Renal pelvis (tissue), 1 donor: ENCODE measurements at regions not wholly inside any gene's neighbourhood (a gene's known extent, or its start where the extent isn't known, plus 50 kb on each side); places are given as distances from the start of the nearest gene placed in this dataset.

Experiments used
- DNase-seq: peaks from one replicate; pipeline ENCODE4 v3.0.0-alpha.2; 2013

DNA sequence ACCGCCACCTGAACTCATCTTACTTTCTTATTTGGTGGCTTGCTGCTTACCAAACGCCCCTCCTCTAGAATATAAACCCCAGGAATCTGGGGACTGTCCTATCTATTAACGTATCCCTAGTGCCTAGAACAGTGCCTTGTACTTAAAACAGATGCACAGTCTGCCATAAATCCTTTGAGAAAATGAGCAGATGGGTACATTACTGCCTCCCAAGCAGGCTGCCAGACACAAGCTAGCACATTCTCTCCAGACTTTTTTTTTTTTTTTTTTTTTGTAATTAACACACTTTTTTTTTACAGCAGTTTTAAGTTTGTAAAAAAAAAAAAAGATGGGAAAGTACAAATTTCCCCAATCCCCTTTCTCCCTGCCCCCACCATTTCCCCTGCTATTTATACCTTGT is 57.3 kb upstream of the RPL38 start:
- no peak for DNase-seq

DNA sequence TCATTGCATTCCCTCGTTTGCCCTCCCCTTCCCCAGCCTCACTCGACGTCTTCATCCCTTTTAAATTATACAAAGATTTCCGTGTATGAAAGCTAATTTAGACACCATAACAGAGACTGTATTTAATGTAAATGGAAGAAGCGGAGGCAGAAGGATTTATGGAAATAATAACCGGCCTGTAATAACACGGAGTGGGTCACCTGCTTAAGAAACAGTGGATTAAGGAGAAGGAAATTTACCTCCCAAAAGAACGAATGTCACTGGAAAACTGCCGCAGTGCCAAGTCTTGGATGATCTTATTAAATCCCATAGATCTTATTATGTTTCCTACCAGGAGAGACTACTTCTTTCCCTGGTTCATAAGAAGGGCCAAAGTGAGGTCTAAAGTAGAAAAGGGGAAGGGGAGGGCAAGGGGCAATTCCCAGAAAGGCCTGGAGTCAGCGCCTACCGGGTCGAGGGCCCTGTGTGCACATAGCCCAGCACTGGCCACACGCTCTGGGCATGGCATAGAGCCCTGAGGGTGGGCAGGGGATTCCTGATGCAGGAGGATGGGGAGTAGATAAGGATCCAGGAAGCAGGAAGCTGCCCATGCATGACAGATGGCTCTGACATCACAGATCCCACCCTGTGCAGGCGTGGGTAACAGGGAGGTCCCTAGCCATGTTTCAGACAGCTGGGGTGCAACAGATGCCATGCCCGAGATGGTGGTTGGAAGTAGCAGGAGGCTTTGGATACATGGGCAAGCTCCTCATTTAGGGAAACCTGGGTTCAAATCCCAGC is 56.2 kb upstream of the RPL38 start:
- no peak for DNase-seq

DNA sequence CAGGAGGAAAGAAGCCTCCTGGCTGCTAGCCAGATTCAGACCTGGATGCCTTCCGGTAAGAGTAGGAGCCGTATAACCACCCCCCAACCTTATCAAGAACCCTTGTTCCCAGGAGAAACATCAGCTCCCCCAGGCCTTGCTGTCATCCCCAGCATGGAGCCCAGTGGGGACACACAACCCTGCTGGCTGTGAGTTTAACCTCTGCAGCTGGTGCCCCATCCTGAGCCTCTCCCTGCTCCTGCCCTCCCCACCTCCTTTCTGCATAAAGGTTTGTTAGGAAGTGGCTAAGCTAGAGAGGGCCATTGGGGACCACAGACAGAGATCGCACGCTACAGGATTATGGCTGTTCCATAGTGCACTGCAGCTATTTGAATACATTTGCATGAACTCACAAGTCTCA is 55.5 kb upstream of the RPL38 start:
- no peak for DNase-seq

DNA sequence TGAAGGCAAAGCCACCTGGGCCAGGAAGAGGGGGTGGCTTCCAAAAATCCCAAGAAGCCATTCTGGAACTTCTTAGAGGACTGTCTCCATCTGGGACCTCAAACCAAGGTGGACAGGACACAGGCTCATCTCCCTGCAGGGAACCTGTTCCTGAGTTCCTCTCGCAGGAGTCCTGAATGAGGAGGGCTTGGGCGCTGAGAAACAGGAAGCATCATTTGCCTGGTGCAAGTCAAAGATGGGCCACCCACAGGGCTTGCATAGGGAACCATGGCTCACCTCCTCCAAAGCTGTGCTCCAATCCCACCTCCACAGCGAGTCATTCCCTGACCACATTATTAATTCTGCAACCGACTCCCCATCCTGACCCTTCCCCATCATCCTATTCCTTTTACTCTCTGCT is 55.0 kb upstream of the RPL38 start:
- no peak for DNase-seq

DNA sequence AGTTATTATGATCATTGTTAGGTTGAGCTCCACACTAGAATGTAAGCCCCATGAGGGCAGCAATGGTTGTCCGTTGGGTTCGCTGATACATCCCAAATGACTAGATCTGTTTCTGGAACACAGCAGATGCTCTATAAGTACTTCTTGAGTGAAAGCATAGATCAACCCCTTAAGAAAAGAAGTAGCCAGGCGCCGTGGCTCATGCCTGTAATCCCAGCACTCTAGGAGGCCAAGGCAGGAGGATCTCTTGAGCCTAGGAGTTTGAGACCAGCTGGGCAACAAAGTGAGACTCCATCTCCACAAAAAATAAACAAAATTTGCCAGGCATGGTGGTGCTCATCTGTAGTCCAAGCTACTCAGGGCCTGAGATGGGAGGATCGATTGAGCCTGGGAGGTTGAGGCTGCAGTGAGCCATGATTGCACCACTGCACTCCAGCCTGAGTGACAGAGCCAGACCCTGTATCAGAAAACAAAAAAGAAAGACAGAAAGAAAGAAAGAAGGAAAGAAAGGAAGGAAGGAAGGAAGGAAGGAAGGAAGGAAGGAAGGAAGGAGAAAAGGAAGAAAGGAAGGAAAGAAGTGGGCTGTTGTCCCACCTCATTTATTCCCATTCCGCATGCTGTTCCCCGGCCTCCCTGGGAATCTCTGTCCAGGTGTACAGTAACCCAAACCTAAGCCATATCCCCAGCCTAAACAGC is 54.4 kb upstream of the RPL38 start:
- DNase-seq = no peak

DNA sequence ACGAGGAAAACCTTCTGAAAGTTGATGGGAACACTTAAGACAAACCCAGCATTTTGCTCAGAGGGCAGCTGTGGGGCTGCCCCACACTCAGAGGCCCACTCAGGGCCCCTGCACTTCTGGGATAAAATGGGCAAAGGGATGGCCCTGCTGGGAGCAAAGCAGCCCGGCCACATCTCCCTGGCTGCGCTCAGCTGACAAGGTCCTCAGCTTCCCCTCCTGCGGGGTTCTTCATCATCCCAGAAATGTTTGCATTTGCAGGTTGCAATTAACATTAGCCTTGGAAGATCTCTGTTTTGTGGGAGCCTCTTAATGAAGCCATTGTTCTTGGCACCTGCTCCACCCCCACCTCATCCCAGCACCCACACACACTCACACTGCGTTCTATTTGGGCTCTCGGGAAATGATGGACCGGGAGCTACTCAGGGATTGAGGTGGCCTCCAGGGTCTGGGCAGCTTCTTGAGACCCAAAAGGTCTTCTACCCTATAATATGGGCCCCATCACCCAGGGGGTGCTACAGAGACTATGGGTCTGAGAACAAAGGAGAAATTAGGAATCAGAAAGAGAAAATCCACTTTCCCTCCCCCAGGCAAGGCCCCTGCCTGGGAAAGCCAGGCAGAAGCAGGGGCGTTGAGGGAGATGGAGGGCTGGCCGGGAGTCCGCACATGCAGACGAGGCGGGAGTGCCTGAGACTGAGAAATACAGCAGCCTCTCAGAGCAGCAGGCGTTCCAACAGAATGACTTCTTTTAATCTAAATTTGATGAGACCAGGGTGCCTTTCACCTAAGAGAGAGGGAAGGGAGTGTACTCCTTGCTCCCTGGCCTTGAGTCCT is 53.7 kb upstream of the RPL38 start:
- no peak for DNase-seq

DNA sequence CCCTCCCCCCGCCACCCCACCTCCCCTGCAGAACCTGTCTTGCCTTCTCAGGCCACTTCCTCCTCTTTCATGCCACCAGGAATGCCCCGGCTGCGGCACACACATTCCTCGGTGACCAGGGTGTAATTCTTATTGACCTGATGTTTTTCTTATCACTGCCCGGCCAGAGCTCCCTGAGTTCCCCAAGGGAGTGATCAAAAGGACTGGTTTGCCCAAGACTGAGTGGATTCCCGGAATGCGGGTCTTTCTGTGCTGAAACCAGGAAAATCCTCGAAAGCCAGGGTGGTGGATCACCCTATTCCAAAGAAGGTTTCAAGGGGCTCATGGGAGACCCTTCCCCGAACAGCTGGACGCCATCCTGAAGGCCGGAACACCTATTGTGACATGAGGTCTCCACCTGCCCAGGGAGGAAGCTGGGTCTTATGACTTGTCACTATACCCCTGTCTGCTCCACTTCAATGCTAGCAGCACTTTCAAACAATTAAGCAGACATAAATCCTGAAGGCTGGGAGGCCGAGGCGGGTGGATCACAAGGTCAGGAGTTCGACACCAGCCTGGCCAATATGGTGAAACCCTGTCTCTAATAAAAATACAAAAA is 53.0 kb upstream of the RPL38 start:
- peak; percentile 34 for DNase-seq

DNA sequence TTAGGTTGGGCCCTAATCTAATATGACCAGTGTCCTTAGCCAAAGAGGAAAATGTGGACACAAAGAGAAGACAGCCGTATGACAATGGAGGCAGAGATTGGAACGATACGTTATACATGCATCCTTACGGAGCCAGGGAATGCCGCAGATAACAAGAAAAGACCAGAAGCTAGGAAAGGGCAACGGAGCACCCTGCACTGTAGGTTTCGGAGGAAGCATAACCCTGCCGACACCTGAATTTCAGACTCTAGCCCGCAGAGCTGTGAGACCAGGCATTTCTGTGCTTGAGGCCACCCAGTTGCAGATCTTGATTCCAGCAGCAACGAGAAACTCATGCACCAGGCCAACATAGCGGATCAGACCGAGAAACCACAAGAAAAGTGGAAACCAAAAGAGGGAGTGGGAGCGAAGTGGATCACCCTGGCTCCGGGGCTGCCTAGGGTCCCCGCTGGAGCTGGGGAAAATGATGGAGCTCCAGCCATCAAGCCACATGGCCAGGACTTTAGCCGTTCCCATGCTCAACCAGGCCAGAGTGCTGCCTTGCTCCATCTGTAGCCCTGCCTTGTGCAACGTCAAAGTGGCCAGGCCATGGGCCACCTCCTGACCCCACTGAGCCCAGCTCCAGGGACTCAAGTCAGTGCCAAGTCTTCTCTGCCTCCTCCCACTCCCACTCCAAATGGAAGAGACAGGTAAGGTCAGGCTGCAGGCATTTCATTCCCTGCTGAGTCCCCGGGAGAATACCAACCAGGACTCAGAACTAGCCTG is 51.7 kb upstream of the RPL38 start:
- DNase-seq = no peak

DNA sequence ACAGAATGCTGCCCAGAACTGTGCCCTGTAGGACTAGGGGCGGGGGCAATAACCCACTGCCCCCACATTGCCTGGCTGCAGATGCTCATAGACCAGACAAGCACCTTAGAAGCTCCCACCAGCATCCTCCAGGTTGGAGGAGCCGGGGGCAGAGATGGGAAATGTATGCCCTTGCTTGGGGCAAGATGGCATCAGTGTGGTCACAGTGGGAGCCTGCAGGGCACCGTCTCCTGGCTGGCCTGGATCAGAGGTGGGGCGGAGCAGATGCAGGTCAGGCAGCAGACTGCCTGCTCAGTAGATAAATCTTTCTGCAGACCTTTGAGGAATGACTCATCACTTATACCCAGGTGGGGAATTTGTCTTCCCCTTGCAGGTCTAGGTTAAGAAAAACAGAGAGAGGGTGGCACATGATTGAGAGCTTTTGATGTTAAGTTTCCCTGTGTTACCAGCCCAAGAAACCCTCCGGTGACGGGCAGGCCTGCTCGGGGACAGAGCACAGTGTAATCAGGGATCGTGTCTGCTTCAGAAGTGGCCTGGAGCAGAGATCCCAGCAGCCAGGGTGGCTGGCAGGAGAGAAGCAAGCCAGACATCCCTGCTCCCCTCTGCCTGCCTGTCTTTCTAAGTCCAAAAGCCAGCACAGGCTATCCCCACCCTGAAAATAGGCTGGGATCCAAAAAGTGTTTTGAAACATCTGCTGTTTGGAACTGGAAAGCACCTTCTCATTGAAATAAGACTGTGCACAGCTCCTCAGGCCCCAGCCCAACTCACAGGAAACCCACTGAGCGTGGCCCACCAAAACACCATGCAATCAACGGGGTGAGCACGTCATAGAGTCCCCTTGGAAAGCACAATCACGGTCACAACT is 50.7 kb upstream of the RPL38 start:
- no peak for DNase-seq

DNA sequence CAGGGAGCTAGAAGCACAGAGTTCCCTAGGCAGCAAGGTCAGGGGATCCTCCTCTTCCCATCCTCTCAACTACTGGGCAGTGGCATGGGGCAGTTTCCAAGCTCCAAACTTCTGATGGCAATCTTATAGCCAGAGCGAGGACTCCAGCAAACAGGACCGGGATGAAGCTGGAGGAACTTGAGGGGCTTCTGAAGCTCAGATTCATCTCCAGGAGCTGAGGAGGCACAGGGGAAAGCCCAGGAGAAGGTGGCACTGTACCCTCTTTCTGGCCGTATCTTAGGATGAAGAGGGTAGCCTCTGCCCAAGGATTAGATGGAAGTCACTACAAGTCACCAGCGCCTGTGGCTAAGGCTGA is 50.0 kb upstream of the RPL38 start:
- DNase-seq = no peak
